ENCODE measurements at regions not wholly inside any gene's neighbourhood (a gene's known extent, or its start where the extent isn't known, plus 50 kb on each side); places are given as distances from the start of the nearest gene placed in this dataset.

DNA sequence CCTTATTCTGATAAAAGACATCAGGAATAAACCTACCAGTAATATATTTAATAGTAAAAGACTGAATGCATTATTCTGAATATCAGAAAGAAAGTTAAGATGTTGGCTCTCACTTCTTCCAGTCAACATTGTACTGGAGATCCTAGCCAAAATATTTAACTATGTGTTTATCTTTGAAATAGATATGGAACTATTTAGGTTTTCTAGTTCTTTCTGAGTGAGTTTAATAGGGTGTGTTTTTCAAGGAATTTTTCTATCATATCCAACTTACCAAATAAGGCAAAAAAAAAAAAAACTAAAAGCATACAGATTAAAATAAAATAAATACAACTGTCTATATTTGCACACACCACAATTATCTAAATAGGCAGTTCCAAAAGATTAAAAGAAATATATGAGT is 478.9 kb upstream of the LMO3 start:
- FAIRE-seq = no peak
- no peak for DNase-seq (ENCODE audit: low read depth)
- H3K4me3 ChIP-seq (ENCODE audit: low read depth, low read length) = no peak overlapping the region
- H3K36me3 ChIP-seq (ENCODE audit: control insufficient read depth, insufficient read depth, low read length) = no peaks in the 10 kb centered on the region
- no peaks in the 10 kb centered on the region for H3K27me3 ChIP-seq (ENCODE audit: control insufficient read depth, insufficient read depth, low read length)
- TF ChIP-seq CTCF (IDR thresholded peaks at IDR 0.05; ENCODE audit: insufficient read depth, low read length, severe bottlenecking) = no peak

- FAIRE-seq (no peak), DNase-seq (ENCODE audit: low read depth) (peak; percentile 72)
- Histone ChIP-seq H3K36me3 (ENCODE audit: control insufficient read depth, insufficient read depth, low read length) (no peaks in the 10 kb centered on the region), H3K27me3 (ENCODE audit: control insufficient read depth, insufficient read depth, low read length) (no peaks in the 10 kb centered on the region), H3K4me3 (ENCODE audit: low read depth, low read length) (no peak overlapping the region)
- TF ChIP-seq CTCF (IDR thresholded peaks at IDR 0.05; ENCODE audit: insufficient read depth, low read length, severe bottlenecking) = no peak
These were observed 473.4 kb upstream of the LMO3 start for GRCh38 chr12:17079251-17079909.

DNA sequence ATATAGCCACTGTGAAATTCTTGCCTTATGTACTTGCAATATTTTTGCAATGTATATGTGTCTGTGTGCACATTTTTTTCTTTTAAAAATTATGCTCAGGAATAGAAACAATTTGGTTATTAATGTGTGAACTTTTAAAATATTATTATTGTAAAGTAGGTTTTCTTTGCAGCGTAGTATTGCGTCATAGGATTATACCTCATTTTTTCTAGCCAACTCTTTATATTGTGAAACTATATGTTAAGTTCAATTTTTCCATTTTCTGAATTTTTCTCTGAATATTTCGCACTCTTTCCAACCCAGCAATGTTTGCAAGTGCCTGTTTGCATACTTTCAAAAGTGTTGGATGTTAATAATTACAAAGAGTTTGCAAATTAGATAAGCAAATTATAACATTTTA is 471.6 kb upstream of the LMO3 start:
- Histone ChIP-seq H3K4me3 (ENCODE audit: low read depth, low read length) (no peak overlapping the region), H3K36me3 (ENCODE audit: control insufficient read depth, insufficient read depth, low read length) (no peaks in the 10 kb centered on the region), H3K27me3 (ENCODE audit: control insufficient read depth, insufficient read depth, low read length) (no peaks in the 10 kb centered on the region)
- no peak for FAIRE-seq
- no peak for DNase-seq (ENCODE audit: low read depth)
- no peak for TF ChIP-seq CTCF (IDR thresholded peaks at IDR 0.05; ENCODE audit: insufficient read depth, low read length, severe bottlenecking)

DNA sequence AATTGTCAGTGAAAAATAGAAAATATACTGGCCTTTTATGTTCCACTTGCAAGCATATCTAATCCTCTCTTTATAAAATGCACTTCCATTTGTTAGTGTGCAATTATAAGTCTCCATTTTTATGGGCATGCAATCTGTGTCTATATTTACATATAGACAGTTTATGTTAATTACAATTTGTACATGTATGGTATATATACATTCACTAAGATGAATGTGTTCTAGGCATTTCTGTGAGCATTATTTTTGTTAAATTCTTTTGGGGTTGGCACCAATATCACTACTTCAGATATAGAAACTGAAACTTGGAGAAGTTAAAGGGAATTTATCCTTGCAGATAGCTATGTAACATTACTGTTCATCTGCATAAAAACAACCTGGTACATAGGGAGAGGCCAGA is 470.8 kb upstream of the LMO3 start:
- no peak for TF ChIP-seq CTCF (IDR thresholded peaks at IDR 0.05; ENCODE audit: insufficient read depth, low read length, severe bottlenecking)
- no peak for FAIRE-seq
- Histone ChIP-seq H3K27me3 (ENCODE audit: control insufficient read depth, insufficient read depth, low read length) (no peaks in the 10 kb centered on the region), H3K36me3 (ENCODE audit: control insufficient read depth, insufficient read depth, low read length) (no peaks in the 10 kb centered on the region), H3K4me3 (ENCODE audit: low read depth, low read length) (no peak overlapping the region)
- DNase-seq (ENCODE audit: low read depth) = no peak

DNA sequence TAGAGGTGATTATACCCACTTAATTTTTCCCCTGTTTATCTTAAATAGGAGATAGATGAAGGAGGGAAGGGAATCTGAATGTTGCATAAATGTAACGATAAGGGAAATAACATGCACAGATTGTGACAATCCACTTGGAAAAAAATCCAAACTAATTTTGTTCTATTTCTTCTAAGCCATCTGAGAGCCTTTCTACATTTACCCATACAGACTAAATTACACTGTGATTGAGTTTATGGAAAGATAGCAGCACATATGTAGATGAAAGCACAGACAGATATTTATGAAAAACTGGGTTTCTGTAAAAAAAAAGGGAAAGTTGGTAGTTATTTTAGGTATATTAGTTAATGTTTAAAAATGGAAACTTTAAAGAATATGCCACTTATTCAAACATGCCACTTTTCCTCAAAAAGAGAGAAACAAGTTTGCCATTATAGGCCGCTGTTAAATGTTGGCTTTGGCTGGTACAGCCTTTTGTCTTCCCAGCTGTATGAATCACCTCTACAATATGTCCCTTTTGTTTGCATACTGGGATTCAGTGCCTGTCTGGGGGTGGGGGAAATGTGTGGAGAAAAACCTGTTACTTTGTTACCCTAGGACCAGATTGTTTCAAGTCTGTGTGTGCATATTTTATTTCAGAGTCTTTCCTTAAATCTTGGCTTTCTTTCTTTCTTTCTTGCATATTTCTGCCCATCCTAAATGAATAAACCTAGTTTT is 470.2 kb upstream of the LMO3 start:
- FAIRE-seq = no peak
- DNase-seq (ENCODE audit: low read depth) = peak; percentile 61
- TF ChIP-seq CTCF (IDR thresholded peaks at IDR 0.05; ENCODE audit: insufficient read depth, low read length, severe bottlenecking) = no peak
- H3K4me3 ChIP-seq (ENCODE audit: low read depth, low read length) = no peak overlapping the region
- H3K27me3 ChIP-seq (ENCODE audit: control insufficient read depth, insufficient read depth, low read length) = no peaks in the 10 kb centered on the region
- no peaks in the 10 kb centered on the region for H3K36me3 ChIP-seq (ENCODE audit: control insufficient read depth, insufficient read depth, low read length)

Data from bronchial epithelial cell (primary cell).